ENCODE measurements at regions not wholly inside any gene's neighbourhood (a gene's known extent, or its start where the extent isn't known, plus 50 kb on each side); places are given as distances from the start of the nearest gene placed in this dataset.

- Histone ChIP-seq H3K9ac (ENCODE audit: low read depth, low read length) (no peak overlapping the region), H3K27ac (ENCODE audit: insufficient read depth, low read length) (no peak overlapping the region), H3K4me3 (ENCODE audit: insufficient read depth, low read depth, low read length) (no peak overlapping the region), H3K4ac (ENCODE audit: low read depth, low read length) (no peak overlapping the region), H3K23ac (ENCODE audit: low read depth, low read length) (no peak overlapping the region), H2BK120ac (ENCODE audit: low read depth, low read length) (no peak overlapping the region), H3K56ac (ENCODE audit: extremely low read depth, insufficient read depth, low read length) (no peak overlapping the region), H2BK15ac (ENCODE audit: low read depth, low read length) (no peak overlapping the region), H3K4me1 (ENCODE audit: control insufficient read depth, insufficient read depth, low read length) (no peaks in the 10 kb centered on the region), H4K91ac (ENCODE audit: insufficient read depth, low read depth, low read length) (no peak overlapping the region), H4K8ac (ENCODE audit: low read depth in 2 of 2, low read length in 2 of 2) (no peak overlapping the region), H2BK20ac (ENCODE audit: low read depth, low read length) (no peak overlapping the region), H2AK5ac (ENCODE audit: low read depth, low read length) (no peak overlapping the region), H3K9me1 (ENCODE audit: insufficient read depth, low read length) (no peaks in the 10 kb centered on the region), H3K79me1 (ENCODE audit: low read depth in 1 of 2, low read length in 2 of 2) (no peaks in the 10 kb centered on the region), H3K36me3 (ENCODE audit: control insufficient read depth, insufficient read depth, low read length) (no peaks in the 10 kb centered on the region), H2BK5ac (ENCODE audit: low read depth, low read length, poor library complexity, severe bottlenecking) (no peak overlapping the region), H3K18ac (ENCODE audit: low read depth, low read length) (no peak overlapping the region), H4K20me1 (ENCODE audit: insufficient read depth, low read length) (no peaks in the 10 kb centered on the region), H4K5ac (ENCODE audit: low read depth, low read length) (no peak overlapping the region), H3K4me2 (ENCODE audit: low read depth, low read length) (no peak overlapping the region), H3K27me3 (ENCODE audit: control insufficient read depth, insufficient read depth, low read length) (no peaks in the 10 kb centered on the region), H3K14ac (replicated peaks; ENCODE audit: low read depth, low read length) (no peak overlapping the region), H2AFZ (replicated peaks; ENCODE audit: low read length, poor library complexity) (no peak overlapping the region), H2AK9ac (replicated peaks; ENCODE audit: low read depth, low read length, poor library complexity) (no peak overlapping the region), H3K9me3 (ENCODE audit: control insufficient read depth, insufficient read depth, low read length) (0 out of 2 replicates have a peak, but pooled peaks cover 2% of the 10 kb centered on the region)
- dilution Hi-C loops (cut with HindIII; ENCODE audit: low sequenced_read_pairs, unreplicated experiment) = no loop called here
- in situ Hi-C loops (cut with MboI; ENCODE audit: low sequenced_read_pairs) = no loop called here
- intact Hi-C loops (cut with micrococcal nuclease) = no loop called here
- TF ChIP-seq RAD21 (IDR thresholded peaks at IDR 0.05; ENCODE audit: low read length) = no peak
- no peak for TF ChIP-seq RCOR1 (IDR thresholded peaks at IDR 0.05; ENCODE audit: insufficient replicate concordance, low read length)
- no peak for TF ChIP-seq SMC3 (IDR thresholded peaks at IDR 0.05; ENCODE audit: low read depth, low read length)
- no peak for TF ChIP-seq FOS (IDR thresholded peaks at IDR 0.05; ENCODE audit: low read depth, low read length)
- TF ChIP-seq BHLHE40 (IDR thresholded peaks at IDR 0.05; ENCODE audit: low read depth, low read length) = no peak
- no peak for TF ChIP-seq ELK1 (IDR thresholded peaks at IDR 0.05; ENCODE audit: borderline replicate concordance, low read depth, low read length)
- no peak for TF ChIP-seq MAFK (IDR thresholded peaks at IDR 0.05; ENCODE audit: low read depth, low read length)
- no peak for TF ChIP-seq CEBPB (IDR thresholded peaks at IDR 0.05; ENCODE audit: low read depth, low read length)
- no peak for TF ChIP-seq MXI1 (IDR thresholded peaks at IDR 0.05; ENCODE audit: borderline replicate concordance, low read depth, low read length)
- no peak for TF ChIP-seq CTCF (conservative IDR thresholded peaks at IDR 0.05; ENCODE audit: low read depth, low read length)
- TF ChIP-seq MAZ (IDR thresholded peaks at IDR 0.05; ENCODE audit: borderline replicate concordance, low read depth, low read length) = no peak
- TF ChIP-seq NFE2L2 (IDR thresholded peaks at IDR 0.05; ENCODE audit: low read depth, low read length) = no peak
- TF ChIP-seq POLR2A (IDR thresholded peaks at IDR 0.05; ENCODE audit: low read depth, low read length) = no peak
- no peak for TF ChIP-seq CHD1 (IDR thresholded peaks at IDR 0.05; ENCODE audit: low read depth, low read length)
- no peak for TF ChIP-seq USF2 (IDR thresholded peaks at IDR 0.05; ENCODE audit: low read depth, low read length)
- POLR2A ChIA-PET (ENCODE audit: unreplicated experiment) = no interaction called here
- no peak for DNase-seq
- no TSS peak for BruUV-seq (replicated peaks)
- WGBS, 2 experiments (ENCODE audit: extremely low coverage in 2 of 2, insufficient read length in 1 of 2) = 20% methylated on average over 1 of the region's 3 CpGs; no CpG with 5 or more reads in 1 of the 2 experiments
- ATAC-seq (ENCODE audit: low read depth) = no peak
- CTCF ChIA-PET = no interaction called here
Observed at GRCh38 chr11:112841729-112842128, 119.5 kb upstream of the NCAM1 start.
